WTC11 (cell line): ENCODE measurements at regions not wholly inside any gene's neighbourhood (a gene's known extent, or its start where the extent isn't known, plus 50 kb on each side); places are given as distances from the start of the nearest gene placed in this dataset.

Experiments
- ATAC-seq: fragments of 200-7000 bp; cut with Tn5 transposase; 2 replicates; pipeline ENCODE4 v1.10.0; 2021; ENCODE audit warnings: mild to moderate bottlenecking, moderate library complexity
- CTCF ChIA-PET: fragments of 300-600 bp; sonication (Branson Sonifier 250); formaldehyde crosslinking; loops from one replicate; lab custom pipeline; 2021; ENCODE audit warnings: antibody characterized with exemption; lab: Charles Lee
- POLR2A ChIA-PET: fragments of 350-600 bp; sonication (Branson Sonifier 250); formaldehyde crosslinking; loops from one replicate; lab custom pipeline; 2021; ENCODE audit warnings: antibody characterized with exemption; lab: Charles Lee
- DNase-seq: peaks from one replicate; pipeline ENCODE4 v3.0.0; 2021; ENCODE audit warnings: low spot score
- H3K27ac Mint-ChIP-seq: 2 replicates; pipeline ENCODE4 v1.8.0; 2021; ENCODE audit warnings: mixed read lengths
- H3K27me3 Mint-ChIP-seq: 2 replicates; pipeline ENCODE4 v1.8.0; 2021; ENCODE audit warnings: low read depth, mild to moderate bottlenecking, moderate library complexity, mixed read lengths
- H3K36me3 Mint-ChIP-seq: 2 replicates; pipeline ENCODE4 v1.8.0; 2021; ENCODE audit warnings: mixed read lengths
- H3K4me1 Mint-ChIP-seq: 2 replicates; pipeline ENCODE4 v1.8.0; 2022; ENCODE audit warnings: mixed read lengths
- H3K4me3 Mint-ChIP-seq: 2 replicates; pipeline ENCODE4 v1.8.0; 2021; ENCODE audit warnings: mild to moderate bottlenecking, moderate library complexity, mixed read lengths
- H3K9me3 Mint-ChIP-seq: 2 replicates; pipeline ENCODE4 v1.8.0; 2021; ENCODE audit warnings: mixed read lengths
- ATF1 ChIP-seq: sonication (generic); formaldehyde crosslinking; IDR thresholded peaks from 2 replicates; pipeline ENCODE4 v1.8.1; 2023; ENCODE audit warnings: mild to moderate bottlenecking, moderate library complexity, missing genetic modification reagents
- CBFB ChIP-seq: sonication (generic); formaldehyde crosslinking; IDR thresholded peaks from 2 replicates; pipeline ENCODE4 v1.8.1; 2022; ENCODE audit warnings: mild to moderate bottlenecking, low read depth, missing genetic modification reagents
- CTCF ChIP-seq: fragments of 200-600 bp; IDR thresholded peaks from 2 replicates; pipeline ENCODE4 v1.8.0; 2022; ENCODE audit warnings: antibody characterized with exemption
- E2F4 ChIP-seq: sonication (generic); formaldehyde crosslinking; IDR thresholded peaks from 2 replicates; pipeline ENCODE4 v1.8.1; 2022; ENCODE audit warnings: low read depth, mild to moderate bottlenecking, moderate library complexity, missing genetic modification reagents, borderline replicate concordance
- GABPB1 ChIP-seq: sonication (generic); formaldehyde crosslinking; IDR thresholded peaks from 2 replicates; pipeline ENCODE4 v1.8.1; 2023; ENCODE audit warnings: mild to moderate bottlenecking, missing genetic modification reagents
- IRF1 ChIP-seq: sonication (generic); formaldehyde crosslinking; IDR thresholded peaks from 2 replicates; pipeline ENCODE4 v1.8.0; 2023; ENCODE audit warnings: missing genetic modification reagents
- KAT7 ChIP-seq: sonication (generic); formaldehyde crosslinking; IDR thresholded peaks from 2 replicates; pipeline ENCODE4 v1.8.1; 2023; ENCODE audit warnings: missing genetic modification reagents, mild to moderate bottlenecking, borderline replicate concordance
- PREB ChIP-seq: sonication (generic); formaldehyde crosslinking; IDR thresholded peaks from 2 replicates; pipeline ENCODE4 v1.8.1; 2022; ENCODE audit warnings: mild to moderate bottlenecking, missing genetic modification reagents, moderate library complexity, borderline replicate concordance
- SMAD3 ChIP-seq: sonication (generic); formaldehyde crosslinking; IDR thresholded peaks from 2 replicates; pipeline ENCODE4 v1.8.0; 2022; ENCODE audit warnings: missing genetic modification reagents, mild to moderate bottlenecking, borderline replicate concordance
- TEAD1 ChIP-seq: sonication (generic); formaldehyde crosslinking; IDR thresholded peaks from 2 replicates; pipeline ENCODE4 v1.8.0; 2022; ENCODE audit warnings: mild to moderate bottlenecking, missing genetic modification reagents
- TEAD4 ChIP-seq: sonication (generic); formaldehyde crosslinking; IDR thresholded peaks from 2 replicates; pipeline ENCODE4 v1.8.0; 2022; ENCODE audit warnings: mild to moderate bottlenecking, missing genetic modification reagents
- USF1 ChIP-seq: sonication (generic); formaldehyde crosslinking; IDR thresholded peaks from 2 replicates; pipeline ENCODE4 v1.8.0; 2022; ENCODE audit warnings: mild to moderate bottlenecking, missing genetic modification reagents
- ZNF138 ChIP-seq: sonication (generic); formaldehyde crosslinking; conservative IDR thresholded peaks from 2 replicates; pipeline ENCODE4 v1.8.1; 2022; ENCODE audit warnings: mild to moderate bottlenecking, moderate library complexity, missing genetic modification reagents
- ZNF232 ChIP-seq: sonication (generic); formaldehyde crosslinking; IDR thresholded peaks from 2 replicates; pipeline ENCODE4 v1.8.0; 2022; ENCODE audit warnings: mild to moderate bottlenecking, missing genetic modification reagents
- ZNF281 ChIP-seq: sonication (generic); formaldehyde crosslinking; IDR thresholded peaks from 2 replicates; pipeline ENCODE4 v1.8.0; 2023; ENCODE audit warnings: mild to moderate bottlenecking, missing genetic modification reagents
- ZNF416 ChIP-seq: fragments of 250-450 bp; sonication (Bioruptor Pico); IDR thresholded peaks from 2 replicates; pipeline ENCODE4 v1.9.0; 2021; ENCODE audit warnings: mild to moderate bottlenecking, inconsistent platforms
- TF ChIP-seq, protein P1 (sequence below): sonication (generic); formaldehyde crosslinking; IDR thresholded peaks from 2 replicates; pipeline ENCODE4 v1.8.1; 2023; ENCODE audit warnings: mild to moderate bottlenecking, missing genetic modification reagents, borderline replicate concordance

DNA sequence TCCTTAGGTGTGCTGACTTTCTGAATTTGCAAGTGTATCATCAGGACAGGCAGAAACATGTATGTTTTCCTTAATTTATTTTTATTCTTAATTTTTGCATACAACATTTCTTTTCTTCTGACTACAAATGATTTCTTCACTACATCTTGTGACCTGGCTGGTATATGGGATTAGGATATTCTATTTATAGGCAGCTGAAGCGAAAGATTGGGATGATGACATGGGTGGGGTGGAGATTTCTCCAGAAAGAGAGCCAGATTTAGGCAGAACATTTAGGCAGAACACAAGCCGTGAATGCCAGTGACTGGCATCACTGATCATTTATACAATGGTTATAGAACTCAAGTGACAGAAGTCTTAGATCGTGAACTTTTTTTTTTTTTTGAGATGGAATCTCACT, 256.7 kb downstream of the KLF6 start (continued):
- TF ChIP-seq ZNF138 (CRISPR knock-in tag) (no peak), ZNF281 (CRISPR knock-in tag) (no peak), ZNF232 (CRISPR knock-in tag) (no peak), PREB (CRISPR knock-in tag) (no peak), SMAD3 (no peak)

- H3K9me3 Mint-ChIP-seq: no peaks in the 10 kb centered on the region
- no peaks in the 10 kb centered on the region for H3K27me3 Mint-ChIP-seq
- ChIA-PET POLR2A (no interaction called here), CTCF (no interaction called here)
- ATAC-seq: no peak
- H3K4me1 Mint-ChIP-seq: no peaks in the 10 kb centered on the region
- H3K36me3 Mint-ChIP-seq: no peaks in the 10 kb centered on the region
- DNase-seq: no peak
- no peak overlapping the region for H3K27ac Mint-ChIP-seq
- TF ChIP-seq IRF1 (CRISPR knock-in tag) (no peak), TEAD1 (CRISPR knock-in tag) (no peak), ZNF416 (no peak), TEAD4 (CRISPR knock-in tag) (no peak), GABPB1 (CRISPR knock-in tag) (no peak), USF1 (CRISPR knock-in tag) (no peak), KAT7 (CRISPR knock-in tag) (no peak), ATF1 (no peak), PREB (CRISPR knock-in tag) (no peak), CTCF (no peak), CBFB (CRISPR knock-in tag) (no peak), E2F4 (CRISPR knock-in tag) (no peak)
- TF ChIP-seq, protein P1, sequence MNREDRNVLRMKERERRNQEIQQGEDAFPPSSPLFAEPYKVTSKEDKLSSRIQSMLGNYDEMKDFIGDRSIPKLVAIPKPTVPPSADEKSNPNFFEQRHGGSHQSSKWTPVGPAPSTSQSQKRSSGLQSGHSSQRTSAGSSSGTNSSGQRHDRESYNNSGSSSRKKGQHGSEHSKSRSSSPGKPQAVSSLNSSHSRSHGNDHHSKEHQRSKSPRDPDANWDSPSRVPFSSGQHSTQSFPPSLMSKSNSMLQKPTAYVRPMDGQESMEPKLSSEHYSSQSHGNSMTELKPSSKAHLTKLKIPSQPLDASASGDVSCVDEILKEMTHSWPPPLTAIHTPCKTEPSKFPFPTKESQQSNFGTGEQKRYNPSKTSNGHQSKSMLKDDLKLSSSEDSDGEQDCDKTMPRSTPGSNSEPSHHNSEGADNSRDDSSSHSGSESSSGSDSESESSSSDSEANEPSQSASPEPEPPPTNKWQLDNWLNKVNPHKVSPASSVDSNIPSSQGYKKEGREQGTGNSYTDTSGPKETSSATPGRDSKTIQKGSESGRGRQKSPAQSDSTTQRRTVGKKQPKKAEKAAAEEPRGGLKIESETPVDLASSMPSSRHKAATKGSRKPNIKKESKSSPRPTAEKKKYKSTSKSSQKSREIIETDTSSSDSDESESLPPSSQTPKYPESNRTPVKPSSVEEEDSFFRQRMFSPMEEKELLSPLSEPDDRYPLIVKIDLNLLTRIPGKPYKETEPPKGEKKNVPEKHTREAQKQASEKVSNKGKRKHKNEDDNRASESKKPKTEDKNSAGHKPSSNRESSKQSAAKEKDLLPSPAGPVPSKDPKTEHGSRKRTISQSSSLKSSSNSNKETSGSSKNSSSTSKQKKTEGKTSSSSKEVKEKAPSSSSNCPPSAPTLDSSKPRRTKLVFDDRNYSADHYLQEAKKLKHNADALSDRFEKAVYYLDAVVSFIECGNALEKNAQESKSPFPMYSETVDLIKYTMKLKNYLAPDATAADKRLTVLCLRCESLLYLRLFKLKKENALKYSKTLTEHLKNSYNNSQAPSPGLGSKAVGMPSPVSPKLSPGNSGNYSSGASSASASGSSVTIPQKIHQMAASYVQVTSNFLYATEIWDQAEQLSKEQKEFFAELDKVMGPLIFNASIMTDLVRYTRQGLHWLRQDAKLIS (CRISPR knock-in tag): no peak
- H3K4me3 Mint-ChIP-seq: no peak overlapping the region
These were observed 257.1 kb downstream of the KLF6 start for GRCh38 chr10:3527869-3528268.
